ENCODE measurements at regions not wholly inside any gene's neighbourhood (a gene's known extent, or its start where the extent isn't known, plus 50 kb on each side); places are given as distances from the start of the nearest gene placed in this dataset.
A peak's percentile ranks its signal among the peaks of the same experiment; 100 is the strongest.

GRCh38 chr1:117275055-117275454 is 64.3 kb upstream of the VTCN1 start:
- Mint-ChIP-seq H3K9me3 (peaks cover 8% of the 10 kb centered on the region), H3K36me3 (ENCODE audit: low read depth) (peaks cover 3% of the 10 kb centered on the region), H3K27me3 (ENCODE audit: low read depth) (no peaks in the 10 kb centered on the region), H3K27ac (no peak overlapping the region), H3K4me1 (peaks cover 4% of the 10 kb centered on the region), H3K4me3 (no peak overlapping the region)
- no peak for TF ChIP-seq CTCF (IDR thresholded peaks at IDR 0.05; ENCODE audit: unreplicated experiment in 3 of 3)

- TF ChIP-seq CTCF (IDR thresholded peaks at IDR 0.05; ENCODE audit: unreplicated experiment in 3 of 3) = no peak
- Mint-ChIP-seq H3K4me3 (no peak overlapping the region), H3K27ac (peak overlapping the region in 1 of 3 experiments; percentile 69), H3K9me3 (peaks cover 8% of the 10 kb centered on the region), H3K27me3 (ENCODE audit: low read depth) (no peaks in the 10 kb centered on the region), H3K4me1 (peaks cover 17% of the 10 kb centered on the region), H3K36me3 (ENCODE audit: low read depth) (peaks cover 3% of the 10 kb centered on the region)
Measured at GRCh38 chr1:117271959-117272358, 61.2 kb upstream of the VTCN1 start.

- Mint-ChIP-seq H3K4me3 (no peak overlapping the region), H3K4me1 (peaks cover 20% of the 10 kb centered on the region), H3K27ac (peak overlapping the region in 1 of 3 experiments; percentile 78), H3K9me3 (peaks cover 8% of the 10 kb centered on the region), H3K36me3 (ENCODE audit: low read depth) (peaks cover 3% of the 10 kb centered on the region), H3K27me3 (ENCODE audit: low read depth) (no peaks in the 10 kb centered on the region)
- no peak for TF ChIP-seq CTCF (IDR thresholded peaks at IDR 0.05; ENCODE audit: unreplicated experiment in 3 of 3)
Measured at GRCh38 chr1:117271129-117271528, 60.4 kb upstream of the VTCN1 start.

GRCh38 chr1:117270679-117271078 is 60.0 kb upstream of the VTCN1 start:
- no peak for TF ChIP-seq CTCF (IDR thresholded peaks at IDR 0.05; ENCODE audit: unreplicated experiment in 3 of 3)
- Mint-ChIP-seq H3K4me1 (peaks cover 20% of the 10 kb centered on the region), H3K36me3 (ENCODE audit: low read depth) (peaks cover 3% of the 10 kb centered on the region), H3K27ac (peak overlapping the region; percentile 14 to 78 (median 34)), H3K27me3 (ENCODE audit: low read depth) (no peaks in the 10 kb centered on the region), H3K4me3 (no peak overlapping the region), H3K9me3 (peaks cover 8% of the 10 kb centered on the region)

- Mint-ChIP-seq H3K27me3 (ENCODE audit: low read depth) (no peaks in the 10 kb centered on the region), H3K4me1 (peaks cover 16% of the 10 kb centered on the region), H3K36me3 (ENCODE audit: low read depth) (peaks cover 3% of the 10 kb centered on the region), H3K4me3 (no peak overlapping the region), H3K9me3 (peaks cover 10% of the 10 kb centered on the region), H3K27ac (peak overlapping the region in 2 of 3 experiments; percentile 51 to 75)
- TF ChIP-seq CTCF (IDR thresholded peaks at IDR 0.05; ENCODE audit: unreplicated experiment in 3 of 3) = no peak
Measured at GRCh38 chr1:117268535-117269455, 58.1 kb upstream of the VTCN1 start.

Data from nephron (organoid).